K562 (cell line): ENCODE measurements at regions not wholly inside any gene's neighbourhood (a gene's known extent, or its start where the extent isn't known, plus 50 kb on each side); places are given as distances from the start of the nearest gene placed in this dataset.

Experiments
- ELF1 ChIP-seq: fragments of 200-800 bp; sonication (Bioruptor generic); IDR thresholded peaks from 2 replicates; pipeline ENCODE4 v1.6.1; 2016; ENCODE audit warnings: missing genetic modification characterization, missing compliant biosample characterization
- ERF ChIP-seq: fragments of 450-650 bp; formaldehyde crosslinking; IDR thresholded peaks from 2 replicates; pipeline ENCODE4 v1.4.0; 2020; ENCODE audit warnings: mild to moderate bottlenecking, mixed read lengths
- EWSR1 ChIP-seq: fragments of 450-650 bp; IDR thresholded peaks from 2 replicates; pipeline ENCODE4 v1.6.1; 2018; ENCODE audit warnings: borderline replicate concordance, mild to moderate bottlenecking, low read depth, moderate library complexity; ENCODE audit not compliant: partially characterized antibody
- FOXJ3 ChIP-seq: sonication (generic); formaldehyde crosslinking; IDR thresholded peaks from 2 replicates; pipeline ENCODE4 v1.4.0; 2020; ENCODE audit warnings: mild to moderate bottlenecking, missing genetic modification reagents
- KLF6 ChIP-seq: fragments of 250-450 bp; sonication (Bioruptor Pico); IDR thresholded peaks from 2 replicates; pipeline ENCODE4 v1.4.0; 2020; ENCODE audit warnings: mild to moderate bottlenecking, moderate library complexity, borderline replicate concordance
- LEF1 ChIP-seq: fragments of 450-650 bp; IDR thresholded peaks from 2 replicates; pipeline ENCODE4 v1.6.1; 2016; ENCODE audit warnings: mild to moderate bottlenecking
- MCM5 ChIP-seq: fragments of 450-650 bp; IDR thresholded peaks from 2 replicates; pipeline ENCODE4 v1.6.1; 2016; ENCODE audit warnings: low read depth
- MECOM ChIP-seq: fragments of 250-450 bp; sonication (Bioruptor Pico); IDR thresholded peaks from 2 replicates; pipeline ENCODE4 v1.8.0; 2022; ENCODE audit warnings: inconsistent platforms
- MTA3 ChIP-seq: fragments of 450-650 bp; formaldehyde crosslinking; IDR thresholded peaks from 2 replicates; pipeline ENCODE4 v1.6.1; 2017; ENCODE audit warnings: mild to moderate bottlenecking, borderline replicate concordance
- OTX1 ChIP-seq: fragments of 450-650 bp; formaldehyde crosslinking; IDR thresholded peaks from 2 replicates; pipeline ENCODE4 v1.4.0; 2022; ENCODE audit warnings: mild to moderate bottlenecking
- RCOR1 ChIP-seq, 2 experiments: IDR thresholded peaks; 2 replicates each; pipeline ENCODE4 v1.6.1; 2012; ENCODE audit warnings: low read depth in 2 of 2, low read length in 2 of 2, borderline replicate concordance in 1 of 2, improper control_type of control experiment in 1 of 2
- STAT5B ChIP-seq: fragments of 250-450 bp; sonication (Bioruptor Pico); IDR thresholded peaks from 2 replicates; pipeline ENCODE4 v1.8.0; 2021; ENCODE audit warnings: mild to moderate bottlenecking, inconsistent platforms
- TAF9B ChIP-seq: fragments of 450-650 bp; IDR thresholded peaks from 2 replicates; pipeline ENCODE4 v1.6.1; 2018; ENCODE audit warnings: mild to moderate bottlenecking; ENCODE audit not compliant: partially characterized antibody
- TGIF2 ChIP-seq: sonication (generic); formaldehyde crosslinking; IDR thresholded peaks from 2 replicates; pipeline ENCODE4 v1.8.1; 2022; ENCODE audit warnings: mild to moderate bottlenecking, missing genetic modification reagents, moderate library complexity
- TRIM24 ChIP-seq, 2 experiments: fragments of 450-650 bp; IDR thresholded peaks; 2 replicates each; pipeline ENCODE4 v1.6.1; 2016
- ZNF146 ChIP-seq: IDR thresholded peaks from one replicate; pipeline ENCODE4 v1.6.1; 2018; ENCODE audit warnings: missing compliant biosample characterization; ENCODE audit not compliant: unreplicated experiment
- ZNF174 ChIP-seq: fragments of 250-450 bp; sonication (Bioruptor Pico); IDR thresholded peaks from 2 replicates; pipeline ENCODE4 v1.4.0; 2020; ENCODE audit warnings: mild to moderate bottlenecking
- ZNF197 ChIP-seq: fragments of 200-800 bp; sonication (Bioruptor generic); IDR thresholded peaks from 2 replicates; pipeline ENCODE4 v1.6.1; 2016; ENCODE audit warnings: low read depth, missing genetic modification characterization, missing compliant biosample characterization
- ZNF57 ChIP-seq: fragments of 450-650 bp; formaldehyde crosslinking; IDR thresholded peaks from 2 replicates; pipeline ENCODE4 v1.4.0; 2020; ENCODE audit warnings: mild to moderate bottlenecking, moderate library complexity
- ZNF778 ChIP-seq: fragments of 450-650 bp; formaldehyde crosslinking; IDR thresholded peaks from 2 replicates; pipeline ENCODE4 v1.4.0; 2020; ENCODE audit warnings: mild to moderate bottlenecking, moderate library complexity
- TF ChIP-seq, protein P1 (sequence below): fragments of 450-650 bp; IDR thresholded peaks from one replicate; pipeline ENCODE4 v1.6.1; 2018; ENCODE audit warnings: mild to moderate bottlenecking, moderate library complexity; ENCODE audit not compliant: partially characterized antibody
- TF ChIP-seq, protein P2 (sequence below): fragments of 250-450 bp; sonication (Bioruptor Pico); IDR thresholded peaks from 2 replicates; pipeline ENCODE4 v1.5.0; 2021
- TF ChIP-seq, protein P3 (sequence below): IDR thresholded peaks from 2 replicates; pipeline ENCODE4 v1.6.1; 2011; ENCODE audit warnings: borderline replicate concordance, low read depth, mild to moderate bottlenecking, moderate library complexity, low read length; ENCODE audit not compliant: insufficient read depth, poor library complexity, severe bottlenecking
- TF ChIP-seq, protein P4 (sequence below): sonication (generic); formaldehyde crosslinking; IDR thresholded peaks from 2 replicates; pipeline ENCODE4 v1.8.1; 2022; ENCODE audit warnings: missing genetic modification reagents

DNA sequence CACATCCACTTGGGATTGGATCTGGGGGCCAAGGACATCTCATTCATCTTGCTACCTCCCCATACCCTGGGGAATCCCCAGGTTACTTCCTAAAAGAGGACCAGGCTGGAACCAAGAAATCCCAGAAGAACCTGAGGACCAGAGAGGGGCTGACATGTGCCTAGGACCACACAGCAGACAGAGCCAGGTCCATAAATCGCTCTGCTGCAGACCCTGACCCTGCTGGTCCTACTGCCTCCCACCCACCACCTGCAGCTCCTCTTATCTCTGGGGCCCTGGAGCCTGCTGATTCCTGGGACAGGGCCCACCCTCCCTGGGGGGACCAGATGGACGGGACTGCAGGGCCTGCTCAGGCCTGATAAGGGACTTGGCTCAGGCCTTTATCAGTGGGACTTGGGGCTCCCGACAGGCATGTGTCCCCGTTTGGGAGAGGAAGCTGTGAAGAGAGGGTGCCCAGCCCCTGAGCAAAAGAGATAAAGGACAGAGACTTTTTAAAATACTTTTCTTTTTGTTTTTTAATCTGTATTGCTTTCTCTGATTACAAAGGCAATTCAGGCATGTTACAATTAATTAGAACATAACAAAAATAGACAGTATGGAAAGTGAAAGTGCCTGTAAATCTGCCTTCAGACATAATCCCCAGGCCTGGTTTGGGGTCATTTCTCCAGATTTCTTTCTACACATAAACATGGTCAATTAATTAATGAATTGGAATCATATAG, 101.3 kb upstream of the LARP1 start (continued):
- TF ChIP-seq, protein P1, sequence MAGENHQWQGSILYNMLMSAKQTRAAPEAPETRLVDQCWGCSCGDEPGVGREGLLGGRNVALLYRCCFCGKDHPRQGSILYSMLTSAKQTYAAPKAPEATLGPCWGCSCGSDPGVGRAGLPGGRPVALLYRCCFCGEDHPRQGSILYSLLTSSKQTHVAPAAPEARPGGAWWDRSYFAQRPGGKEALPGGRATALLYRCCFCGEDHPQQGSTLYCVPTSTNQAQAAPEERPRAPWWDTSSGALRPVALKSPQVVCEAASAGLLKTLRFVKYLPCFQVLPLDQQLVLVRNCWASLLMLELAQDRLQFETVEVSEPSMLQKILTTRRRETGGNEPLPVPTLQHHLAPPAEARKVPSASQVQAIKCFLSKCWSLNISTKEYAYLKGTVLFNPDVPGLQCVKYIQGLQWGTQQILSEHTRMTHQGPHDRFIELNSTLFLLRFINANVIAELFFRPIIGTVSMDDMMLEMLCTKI = no peak
- TF ChIP-seq, protein P2, sequence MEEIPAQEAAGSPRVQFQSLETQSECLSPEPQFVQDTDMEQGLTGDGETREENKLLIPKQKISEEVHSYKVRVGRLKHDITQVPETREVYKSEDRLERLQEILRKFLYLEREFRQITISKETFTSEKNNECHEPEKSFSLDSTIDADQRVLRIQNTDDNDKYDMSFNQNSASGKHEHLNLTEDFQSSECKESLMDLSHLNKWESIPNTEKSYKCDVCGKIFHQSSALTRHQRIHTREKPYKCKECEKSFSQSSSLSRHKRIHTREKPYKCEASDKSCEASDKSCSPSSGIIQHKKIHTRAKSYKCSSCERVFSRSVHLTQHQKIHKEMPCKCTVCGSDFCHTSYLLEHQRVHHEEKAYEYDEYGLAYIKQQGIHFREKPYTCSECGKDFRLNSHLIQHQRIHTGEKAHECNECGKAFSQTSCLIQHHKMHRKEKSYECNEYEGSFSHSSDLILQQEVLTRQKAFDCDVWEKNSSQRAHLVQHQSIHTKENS (CRISPR knock-in tag) = 0 out of 2 replicates have a peak, but pooled peaks have one; percentile 50
- TF ChIP-seq TGIF2 (CRISPR knock-in tag) = no peak
- TF ChIP-seq ZNF197 (CRISPR knock-in tag) = peak; percentile 100
- TF ChIP-seq EWSR1 = no peak
- peak; percentile 65 for TF ChIP-seq ELF1 (tag)
- TF ChIP-seq, protein P3, sequence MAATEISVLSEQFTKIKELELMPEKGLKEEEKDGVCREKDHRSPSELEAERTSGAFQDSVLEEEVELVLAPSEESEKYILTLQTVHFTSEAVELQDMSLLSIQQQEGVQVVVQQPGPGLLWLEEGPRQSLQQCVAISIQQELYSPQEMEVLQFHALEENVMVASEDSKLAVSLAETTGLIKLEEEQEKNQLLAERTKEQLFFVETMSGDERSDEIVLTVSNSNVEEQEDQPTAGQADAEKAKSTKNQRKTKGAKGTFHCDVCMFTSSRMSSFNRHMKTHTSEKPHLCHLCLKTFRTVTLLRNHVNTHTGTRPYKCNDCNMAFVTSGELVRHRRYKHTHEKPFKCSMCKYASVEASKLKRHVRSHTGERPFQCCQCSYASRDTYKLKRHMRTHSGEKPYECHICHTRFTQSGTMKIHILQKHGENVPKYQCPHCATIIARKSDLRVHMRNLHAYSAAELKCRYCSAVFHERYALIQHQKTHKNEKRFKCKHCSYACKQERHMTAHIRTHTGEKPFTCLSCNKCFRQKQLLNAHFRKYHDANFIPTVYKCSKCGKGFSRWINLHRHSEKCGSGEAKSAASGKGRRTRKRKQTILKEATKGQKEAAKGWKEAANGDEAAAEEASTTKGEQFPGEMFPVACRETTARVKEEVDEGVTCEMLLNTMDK = no peak
- TF ChIP-seq, protein P4, sequence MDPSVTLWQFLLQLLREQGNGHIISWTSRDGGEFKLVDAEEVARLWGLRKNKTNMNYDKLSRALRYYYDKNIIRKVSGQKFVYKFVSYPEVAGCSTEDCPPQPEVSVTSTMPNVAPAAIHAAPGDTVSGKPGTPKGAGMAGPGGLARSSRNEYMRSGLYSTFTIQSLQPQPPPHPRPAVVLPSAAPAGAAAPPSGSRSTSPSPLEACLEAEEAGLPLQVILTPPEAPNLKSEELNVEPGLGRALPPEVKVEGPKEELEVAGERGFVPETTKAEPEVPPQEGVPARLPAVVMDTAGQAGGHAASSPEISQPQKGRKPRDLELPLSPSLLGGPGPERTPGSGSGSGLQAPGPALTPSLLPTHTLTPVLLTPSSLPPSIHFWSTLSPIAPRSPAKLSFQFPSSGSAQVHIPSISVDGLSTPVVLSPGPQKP (CRISPR knock-in tag) = no peak
- TF ChIP-seq TAF9B = peak; percentile 81
- TF ChIP-seq RCOR1 (IDR thresholded peaks at IDR 0.05; ENCODE audit: borderline replicate concordance in 1 of 2, low read depth in 2 of 2, low read length in 2 of 2) = peak; percentile 95 to 98
- TF ChIP-seq TRIM24 (IDR thresholded peaks at IDR 0.05) = peak; percentile 100
- no peak for TF ChIP-seq ZNF146 (CRISPR knock-in tag)
- peak; percentile 98 for TF ChIP-seq LEF1
- TF ChIP-seq ZNF174 = 0 out of 2 replicates have a peak, but pooled peaks have one; percentile 65
- peak; percentile 95 for TF ChIP-seq KLF6
- peak; percentile 99 for TF ChIP-seq ERF
- TF ChIP-seq FOXJ3 (CRISPR knock-in tag) = no peak
- TF ChIP-seq OTX1 (CRISPR knock-in tag) = peak; percentile 99
- no peak for TF ChIP-seq MCM5
- peak; percentile 96 for TF ChIP-seq MECOM (CRISPR knock-in tag)
- no peak for TF ChIP-seq ZNF778
- TF ChIP-seq MTA3 = peak; percentile 94
- TF ChIP-seq STAT5B = no peak
- peak; percentile 92 for TF ChIP-seq ZNF57 (CRISPR knock-in tag)
